Ovary (tissue), 7 donors: ENCODE measurements at regions not wholly inside any gene's neighbourhood (a gene's known extent, or its start where the extent isn't known, plus 50 kb on each side); places are given as distances from the start of the nearest gene placed in this dataset.

Source experiments
- DNase-seq, 5 donors: peaks; one replicate each; pipeline ENCODE4 v3.0.0-alpha.2; 2019 to 2020
- H3K27ac ChIP-seq, 2 donors: fragments of 200-600 bp; one replicate each; pipeline versions ENCODE4 v1.5.1 to v1.8.0; 2019 to 2022
- H3K27me3 ChIP-seq: fragments of 200-600 bp; one replicate; pipeline ENCODE4 v1.8.0; 2022
- H3K36me3 ChIP-seq: fragments of 200-600 bp; sonication (generic); one replicate; pipeline ENCODE4 v1.5.1; 2019
- H3K4me1 ChIP-seq: one replicate; pipeline ENCODE4 v1.8.1; 2013; ENCODE audit warnings: mild to moderate bottlenecking, moderate library complexity; ENCODE audit not compliant: insufficient read depth
- H3K4me3 ChIP-seq: fragments of 200-600 bp; sonication (generic); one replicate; pipeline ENCODE4 v1.5.1; 2017
- H3K9me3 ChIP-seq, 2 donors: fragments of 200-600 bp in 1 of 2; sonication (generic) in 1 of 2; one replicate each; pipeline versions ENCODE4 v1.5.1 to v1.8.1; 2013 to 2019; ENCODE audit warnings: mild to moderate bottlenecking in 1 of 2, moderate library complexity in 1 of 2
- CTCF ChIP-seq, 3 donors: fragments of 450-650 bp in 2 of 3; fragments of 200-600 bp in 1 of 3; IDR thresholded peaks; one replicate each; pipeline versions ENCODE4 v1.5.1 to v1.8.0; 2016 to 2022; ENCODE audit warnings: antibody characterized with exemption in 3 of 3, mild to moderate bottlenecking in 1 of 3
- EP300 ChIP-seq: sonication (generic); formaldehyde crosslinking; IDR thresholded peaks from one replicate; pipeline ENCODE4 v1.6.1; 2017; ENCODE audit warnings: antibody characterized with exemption
- POLR2A ChIP-seq: fragments of 450-650 bp; IDR thresholded peaks from one replicate; pipeline ENCODE4 v1.6.1; 2017; ENCODE audit warnings: antibody characterized with exemption, mild to moderate bottlenecking, moderate library complexity
- WGBS, 3 donors: extraction: QIAGEN DNeasy Blood & Tissue Kit in 1 of 3; methylation state at CpG; one replicate each; pipeline versions ENCODE4 v1.1.5 to v1.1.7; 2013 to 2017; 5-methylcytosine and 5-hydroxymethylcytosine counted together
- intact Hi-C, 4 donors: fragments of 100-400 bp; cut with DNase I; formaldehyde crosslinking; loops; one replicate each; pipeline versions ENCODE4 v1.11.0 to v1.15.1; 2022 to 2023
- donor health status: DM: no; HTN: no; CAD: no; lungs with moderate emphysema.
- donor health status: DM: no; HTN: no; CAD: no.
- donor health status: Bipolar disorder and iron deficiency.
- donor health status: DM: no; HTN: no; CAD: no.
- donor health status: DM: yes; HTN: yes; CAD: no.

GRCh38 chr1:173297798-173298391, 90.8 kb upstream of the TNFSF4 start:
- H3K4me1 ChIP-seq: no peaks in the 10 kb centered on the region
- intact Hi-C loops: no loop called here
- H3K36me3 ChIP-seq: no peaks in the 10 kb centered on the region
- no peak overlapping the region for H3K4me3 ChIP-seq
- H3K27me3 ChIP-seq: no peaks in the 10 kb centered on the region
- no peaks in the 10 kb centered on the region for H3K9me3 ChIP-seq
- no peak for DNase-seq
- 73 to 91% (median 75%) methylated on average over 4 of the region's 4 CpGs for WGBS, 3 donors
- no peak overlapping the region for H3K27ac ChIP-seq
- TF ChIP-seq CTCF (IDR thresholded peaks at IDR 0.05): no peak
- TF ChIP-seq POLR2A: no peak
- TF ChIP-seq EP300: no peak

GRCh38 chr1:173300061-173301044, 93.2 kb upstream of the TNFSF4 start:
- Histone ChIP-seq H3K9me3 (no peaks in the 10 kb centered on the region), H3K27ac (no peak overlapping the region), H3K27me3 (no peaks in the 10 kb centered on the region), H3K36me3 (no peaks in the 10 kb centered on the region), H3K4me3 (no peak overlapping the region), H3K4me1 (no peaks in the 10 kb centered on the region)
- TF ChIP-seq CTCF (IDR thresholded peaks at IDR 0.05) (no peak), POLR2A (no peak), EP300 (no peak)
- DNase-seq: no peak
- intact Hi-C loops: no loop called here
- 34 to 51% (median 41%) methylated on average over 5 of the region's 5 CpGs for whole genome bisulfite sequencing, 3 donors

GRCh38 chr1:173301507-173301906, 94.4 kb upstream of the TNFSF4 start:
- Histone ChIP-seq H3K27ac (no peak overlapping the region), H3K36me3 (no peaks in the 10 kb centered on the region), H3K4me3 (no peak overlapping the region), H3K27me3 (no peaks in the 10 kb centered on the region), H3K9me3 (no peaks in the 10 kb centered on the region), H3K4me1 (no peaks in the 10 kb centered on the region)
- TF ChIP-seq POLR2A (no peak), CTCF (IDR thresholded peaks at IDR 0.05) (no peak), EP300 (no peak)
- WGBS, 3 donors: 92 to 100% (median 98%) methylated on average over 1 of the region's 1 CpG
- intact Hi-C loops: no loop called here
- DNase-seq: no peak

GRCh38 chr1:173302366-173302765, 95.2 kb upstream of the TNFSF4 start:
- 80 to 86% (median 81%) methylated on average over 1 of the region's 1 CpG for WGBS, 3 donors
- no peak for DNase-seq
- TF ChIP-seq POLR2A (no peak), EP300 (no peak), CTCF (IDR thresholded peaks at IDR 0.05) (no peak)
- no peak overlapping the region for H3K4me3 ChIP-seq
- no peaks in the 10 kb centered on the region for H3K4me1 ChIP-seq
- H3K9me3 ChIP-seq: no peaks in the 10 kb centered on the region
- no peaks in the 10 kb centered on the region for H3K27me3 ChIP-seq
- intact Hi-C loops: no loop called here
- no peak overlapping the region for H3K27ac ChIP-seq
- H3K36me3 ChIP-seq: no peaks in the 10 kb centered on the region
